GM19328 (cell line): ENCODE measurements at regions not wholly inside any gene's neighbourhood (a gene's known extent, or its start where the extent isn't known, plus 50 kb on each side); places are given as distances from the start of the nearest gene placed in this dataset.
"Not testable (repeated sequence)": the region's sequence is repeated elsewhere in the genome, so short reads cannot be mapped to it uniquely, and the experiment has no call there.

ENCODE experiments used
- ATAC-seq: cut with Tn5 transposase; IDR thresholded peaks from one replicate; pipeline ENCODE4 v1.9.1; 2021; ENCODE audit warnings: mild to moderate bottlenecking, moderate library complexity; ENCODE audit not compliant: unreplicated experiment

- no peak for ATAC-seq
Measured at GRCh38 chr10:65622608-65623007, 1303.2 kb upstream of the LRRTM3 start.

GRCh38 chr10:65628493-65629139 is 1297.2 kb upstream of the LRRTM3 start:
- no peak for ATAC-seq

DNA sequence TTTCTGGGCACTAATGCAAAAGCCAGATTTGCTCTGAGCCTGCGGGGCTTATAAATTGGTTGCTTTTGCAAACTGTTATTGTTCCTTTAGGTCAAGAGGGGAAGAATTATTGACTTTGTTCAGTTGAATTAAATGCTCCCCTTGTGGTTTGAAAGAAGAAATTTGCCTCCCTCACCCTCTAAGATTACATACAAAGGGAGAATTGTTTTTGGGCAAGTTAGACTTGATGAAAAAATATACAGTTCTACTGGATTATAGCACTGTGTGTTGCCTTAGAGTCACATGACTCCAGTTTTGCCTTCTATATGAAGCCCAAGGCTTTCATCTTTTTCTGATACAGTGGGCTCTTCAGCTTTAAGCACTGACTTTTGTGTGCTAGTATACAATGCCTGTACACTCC is 1265.8 kb upstream of the LRRTM3 start:
- ATAC-seq = no peak

GRCh38 chr10:65670087-65670486 is 1255.7 kb upstream of the LRRTM3 start:
- ATAC-seq = no peak

DNA sequence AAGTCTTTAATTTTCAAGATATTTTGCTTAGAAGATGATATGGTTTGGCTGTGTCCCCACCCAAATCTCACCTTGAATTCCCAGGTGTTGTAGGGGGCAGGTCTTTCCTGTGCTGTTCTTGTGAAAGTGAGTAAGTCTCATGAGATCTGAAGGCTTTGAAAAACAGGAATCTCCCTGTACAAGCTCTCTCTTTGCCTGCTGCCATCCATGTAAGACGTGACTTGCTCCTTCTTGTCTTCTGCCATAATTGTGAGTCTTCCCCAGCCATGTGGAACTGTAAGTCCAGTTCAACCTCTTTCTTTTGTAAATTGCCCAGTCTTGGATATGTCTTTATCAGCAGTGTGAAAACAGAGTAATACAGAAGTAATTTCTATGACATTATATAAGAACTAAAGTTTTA is 1255.2 kb upstream of the LRRTM3 start:
- not testable (repeated sequence) for ATAC-seq

DNA sequence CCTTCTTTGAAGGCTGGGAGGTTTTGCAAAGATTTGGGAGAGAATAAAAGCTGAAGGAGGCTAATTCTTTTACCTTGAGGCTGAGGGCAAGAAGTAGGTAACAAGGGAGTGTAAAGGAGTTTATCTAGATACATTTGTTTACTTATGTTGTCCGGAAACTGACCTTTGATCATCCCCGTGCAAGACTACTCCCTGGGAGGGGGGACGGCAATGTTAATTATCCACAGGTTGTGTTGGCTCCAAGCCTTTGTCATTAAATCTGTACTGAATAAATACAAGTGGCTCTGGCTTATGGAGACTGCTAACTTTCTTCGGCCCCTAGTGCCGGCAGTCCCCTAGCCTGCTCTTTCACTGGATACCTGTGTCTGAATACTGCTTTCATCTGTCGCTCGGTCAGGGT is 1250.6 kb upstream of the LRRTM3 start:
- ATAC-seq = no peak

- no peak for ATAC-seq
Measured at GRCh38 chr10:65684896-65685295, 1240.9 kb upstream of the LRRTM3 start.

- ATAC-seq = no peak
Measured at GRCh38 chr10:65701168-65701776, 1224.6 kb upstream of the LRRTM3 start.

- ATAC-seq = no peak
Measured at GRCh38 chr10:65708057-65708456, 1217.8 kb upstream of the LRRTM3 start.

DNA sequence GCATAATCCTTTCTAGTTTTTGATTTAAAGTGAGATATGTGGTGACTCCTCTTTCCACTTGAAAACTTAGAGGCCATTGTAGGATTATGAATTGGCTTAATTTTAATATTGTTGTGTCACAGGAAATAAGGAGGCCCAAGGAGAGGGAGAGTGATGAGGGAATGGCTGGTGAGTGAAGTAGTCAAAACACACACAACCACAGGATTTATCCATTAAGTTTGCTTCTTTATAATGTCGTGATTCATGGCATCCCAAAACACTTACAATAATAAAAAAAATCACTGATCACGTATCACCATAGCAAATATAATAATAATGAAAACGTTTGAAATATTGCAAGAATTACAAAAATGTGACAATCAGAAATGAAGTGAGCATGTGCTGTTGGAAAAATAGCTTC is 1215.5 kb upstream of the LRRTM3 start:
- no peak for ATAC-seq

GRCh38 chr10:65719790-65720189 is 1206.0 kb upstream of the LRRTM3 start:
- ATAC-seq = no peak

GRCh38 chr10:65720901-65721300 is 1204.9 kb upstream of the LRRTM3 start:
- ATAC-seq = no peak

DNA sequence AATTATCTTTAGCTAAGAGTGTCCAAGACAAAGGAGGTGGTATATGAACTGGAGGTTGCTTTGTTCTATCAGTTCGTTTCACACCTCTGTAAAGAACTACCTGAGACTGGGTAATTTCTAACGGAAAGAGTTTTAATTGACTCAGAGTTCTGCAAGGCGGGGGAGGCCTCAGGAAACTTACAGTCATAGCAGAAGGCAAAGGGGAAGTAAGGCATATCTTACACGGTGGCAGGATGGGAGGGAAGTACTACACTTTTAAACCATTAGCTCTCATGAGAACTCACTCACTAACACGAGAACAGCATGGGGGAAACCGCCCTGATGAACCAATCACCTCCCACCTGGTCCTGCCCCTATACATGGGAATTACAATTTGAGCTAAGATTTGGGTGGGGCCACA is 1202.3 kb upstream of the LRRTM3 start:
- no peak for ATAC-seq

DNA sequence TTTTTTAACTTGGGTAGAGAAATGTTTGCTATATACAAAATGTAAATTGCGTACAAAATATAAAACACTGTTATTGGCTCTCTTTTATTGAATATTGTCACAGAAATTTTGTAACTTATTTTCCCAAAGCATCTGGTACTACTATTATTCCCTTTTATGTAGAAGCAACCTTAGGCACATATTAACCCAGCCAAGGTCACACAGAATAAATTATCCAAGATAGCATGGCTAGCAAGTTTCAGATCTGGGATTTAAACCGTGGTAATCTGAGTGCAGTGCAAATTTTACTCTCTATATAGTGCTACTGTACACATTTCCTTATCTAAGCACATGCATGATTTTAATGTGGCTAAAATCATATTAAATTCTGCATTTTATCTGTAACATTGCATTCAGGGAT is 1190.5 kb upstream of the LRRTM3 start:
- ATAC-seq = no peak

DNA sequence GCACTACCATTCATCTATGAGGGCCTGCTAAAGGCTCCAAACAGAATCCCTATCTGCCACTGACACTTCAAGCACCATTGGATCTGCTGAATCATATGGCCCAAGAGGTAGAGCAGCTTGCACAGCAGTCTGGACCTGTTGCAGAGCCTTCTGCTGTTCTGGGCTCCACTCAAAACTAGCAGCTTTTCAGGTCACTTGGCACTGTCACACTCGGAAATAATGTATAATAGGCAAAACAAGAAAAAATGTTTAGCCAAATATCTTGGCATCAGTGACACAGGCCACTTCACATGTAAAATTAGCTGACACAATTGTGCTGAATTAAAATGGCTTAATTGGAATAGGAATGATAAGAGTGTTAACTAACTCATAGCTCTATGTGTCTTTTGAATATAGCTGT is 1182.9 kb upstream of the LRRTM3 start:
- ATAC-seq = no peak

DNA sequence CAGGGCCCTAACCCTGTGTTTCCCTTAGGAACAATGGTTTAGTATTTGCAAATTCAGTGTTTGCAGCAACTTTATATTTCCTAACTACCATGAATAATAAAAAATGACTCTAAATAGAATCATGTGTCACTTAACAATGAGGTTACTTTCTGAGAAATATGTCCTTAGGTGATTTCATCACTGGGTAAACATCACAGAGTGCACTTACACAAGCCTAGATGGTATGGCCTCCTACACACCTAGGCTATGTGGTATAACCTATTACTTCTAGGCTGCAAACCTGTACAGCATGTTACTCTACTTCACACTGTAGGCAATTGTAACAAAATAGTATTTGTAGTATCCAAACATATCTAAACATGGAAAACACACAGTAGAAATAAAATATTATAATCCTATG is 1174.6 kb upstream of the LRRTM3 start:
- no peak for ATAC-seq

DNA sequence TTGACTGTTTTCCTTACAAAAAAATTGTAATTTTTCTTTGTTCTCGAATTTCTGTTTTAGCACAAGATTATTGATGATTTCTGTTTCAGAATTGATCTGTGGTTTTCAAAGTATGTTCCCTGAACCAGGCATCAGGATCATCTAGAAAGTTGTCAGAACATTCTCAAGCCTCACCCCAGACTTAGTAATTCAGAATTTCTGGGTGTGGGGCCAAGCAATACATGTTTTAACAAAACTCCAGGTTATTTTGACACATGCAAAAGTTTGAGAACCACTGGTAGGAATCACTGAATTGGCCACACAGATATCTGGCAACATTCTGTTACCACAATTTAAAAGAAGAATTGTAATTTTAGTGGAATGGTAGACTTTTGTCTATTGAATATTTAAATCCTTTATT is 1173.9 kb upstream of the LRRTM3 start:
- no peak for ATAC-seq

GRCh38 chr10:65753532-65753931 is 1172.3 kb upstream of the LRRTM3 start:
- ATAC-seq = no peak

- ATAC-seq = no peak
Measured at GRCh38 chr10:65754112-65754511, 1171.7 kb upstream of the LRRTM3 start.

DNA sequence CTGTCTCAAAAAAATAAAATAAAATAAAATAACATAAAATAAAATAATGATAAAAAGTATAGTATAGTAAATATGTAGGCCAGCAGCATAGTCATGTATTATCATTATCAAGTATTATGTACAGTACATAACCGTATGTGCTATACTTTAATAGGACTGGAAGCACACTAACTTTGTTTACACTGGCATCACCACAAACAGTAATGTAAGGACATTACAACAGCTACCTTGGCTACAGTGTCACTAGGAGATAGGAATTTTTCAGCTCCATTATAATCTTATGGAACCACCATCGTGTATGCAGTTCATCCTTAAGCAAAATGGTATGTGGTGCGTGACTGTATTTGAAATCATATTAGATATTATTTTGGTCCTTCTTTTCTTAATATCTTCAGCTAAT is 1163.5 kb upstream of the LRRTM3 start:
- ATAC-seq = no peak

GRCh38 chr10:65765006-65765541 is 1160.8 kb upstream of the LRRTM3 start:
- ATAC-seq = no peak

GRCh38 chr10:65769828-65770227 is 1156.0 kb upstream of the LRRTM3 start:
- ATAC-seq = no peak

- ATAC-seq = no peak
Measured at GRCh38 chr10:65778753-65779152, 1147.1 kb upstream of the LRRTM3 start.
